ENCODE measurements at regions not wholly inside any gene's neighbourhood (a gene's known extent, or its start where the extent isn't known, plus 50 kb on each side); places are given as distances from the start of the nearest gene placed in this dataset.
A peak's percentile ranks its signal among the peaks of the same experiment; 100 is the strongest.

DNA sequence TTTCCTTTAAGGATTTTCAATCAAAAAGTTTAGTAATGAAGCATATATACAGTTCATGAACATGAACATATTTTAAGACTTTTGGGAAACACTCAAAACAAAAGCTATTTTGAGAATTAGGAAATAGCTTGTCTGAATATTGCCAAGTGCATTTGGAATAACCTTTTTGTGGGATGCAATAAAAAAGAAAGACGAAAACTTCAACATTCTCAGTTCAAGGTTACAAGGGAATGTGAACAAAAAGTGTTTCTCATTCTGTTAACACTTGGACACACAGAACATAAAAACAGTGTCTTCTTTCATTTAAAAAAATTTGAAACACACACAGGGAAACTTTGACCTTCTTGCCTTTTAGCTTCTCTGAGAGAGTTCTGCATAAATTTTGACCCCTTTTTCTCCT is 72.7 kb upstream of the TCF21 start:
- Histone ChIP-seq H2AFZ (ENCODE audit: low read length) (no peak overlapping the region), H3K36me3 (ENCODE audit: control insufficient read depth, insufficient read depth, low read length) (no peaks in the 10 kb centered on the region), H3K79me2 (ENCODE audit: control insufficient read depth, insufficient read depth, low read length) (no peaks in the 10 kb centered on the region), H3K4me2 (ENCODE audit: extremely low read depth, insufficient read depth, low read length) (no peak overlapping the region), H3K4me1 (ENCODE audit: control insufficient read depth, extremely low read depth, insufficient read depth, low read length) (no peaks in the 10 kb centered on the region), H3K27me3 (ENCODE audit: control insufficient read depth, insufficient read depth, low read length) (no peaks in the 10 kb centered on the region), H3K9me3 (ENCODE audit: control insufficient read depth, insufficient read depth, low read depth, low read length) (no peaks in the 10 kb centered on the region), H3K27ac (ENCODE audit: insufficient read depth, low read length) (no peak overlapping the region), H3K4me3 (replicated peaks in 1 of 4; ENCODE audit: control extremely low read depth in 1 of 4, insufficient read depth in 1 of 4, low read depth in 3 of 4, low read length in 4 of 4) (no peak overlapping the region), H3K9ac (ENCODE audit: insufficient read depth, low read length) (no peak overlapping the region), H4K20me1 (ENCODE audit: control insufficient read depth, extremely low read depth, insufficient read depth, low read length) (no peaks in the 10 kb centered on the region)
- DNase-seq (ENCODE audit: low read depth in 2 of 2): no peak
- no peak for TF ChIP-seq EZH2 (IDR thresholded peaks at IDR 0.05; ENCODE audit: low read length, missing control alignments)
- TF ChIP-seq, protein P1, sequence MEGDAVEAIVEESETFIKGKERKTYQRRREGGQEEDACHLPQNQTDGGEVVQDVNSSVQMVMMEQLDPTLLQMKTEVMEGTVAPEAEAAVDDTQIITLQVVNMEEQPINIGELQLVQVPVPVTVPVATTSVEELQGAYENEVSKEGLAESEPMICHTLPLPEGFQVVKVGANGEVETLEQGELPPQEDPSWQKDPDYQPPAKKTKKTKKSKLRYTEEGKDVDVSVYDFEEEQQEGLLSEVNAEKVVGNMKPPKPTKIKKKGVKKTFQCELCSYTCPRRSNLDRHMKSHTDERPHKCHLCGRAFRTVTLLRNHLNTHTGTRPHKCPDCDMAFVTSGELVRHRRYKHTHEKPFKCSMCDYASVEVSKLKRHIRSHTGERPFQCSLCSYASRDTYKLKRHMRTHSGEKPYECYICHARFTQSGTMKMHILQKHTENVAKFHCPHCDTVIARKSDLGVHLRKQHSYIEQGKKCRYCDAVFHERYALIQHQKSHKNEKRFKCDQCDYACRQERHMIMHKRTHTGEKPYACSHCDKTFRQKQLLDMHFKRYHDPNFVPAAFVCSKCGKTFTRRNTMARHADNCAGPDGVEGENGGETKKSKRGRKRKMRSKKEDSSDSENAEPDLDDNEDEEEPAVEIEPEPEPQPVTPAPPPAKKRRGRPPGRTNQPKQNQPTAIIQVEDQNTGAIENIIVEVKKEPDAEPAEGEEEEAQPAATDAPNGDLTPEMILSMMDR (conservative IDR thresholded peaks at IDR 0.05 in 1 of 2, IDR thresholded peaks at IDR 0.05 in 1 of 2; ENCODE audit: low read depth in 1 of 2, low read length in 2 of 2): no peak

- no peak overlapping the region for H3K4me2 ChIP-seq (ENCODE audit: extremely low read depth, insufficient read depth, low read length)
- no peaks in the 10 kb centered on the region for H3K79me2 ChIP-seq (ENCODE audit: control insufficient read depth, insufficient read depth, low read length)
- no peak for DNase-seq (ENCODE audit: low read depth in 2 of 2)
- no peak overlapping the region for H3K9ac ChIP-seq (ENCODE audit: insufficient read depth, low read length)
- no peak for TF ChIP-seq EZH2 (IDR thresholded peaks at IDR 0.05; ENCODE audit: low read length, missing control alignments)
- TF ChIP-seq, protein P1 (conservative IDR thresholded peaks at IDR 0.05 in 1 of 2, IDR thresholded peaks at IDR 0.05 in 1 of 2; ENCODE audit: low read depth in 1 of 2, low read length in 2 of 2): peak; percentile 45 to 52
- no peaks in the 10 kb centered on the region for H3K4me1 ChIP-seq (ENCODE audit: control insufficient read depth, extremely low read depth, insufficient read depth, low read length)
- H2AFZ ChIP-seq (ENCODE audit: low read length): no peak overlapping the region
- H3K4me3 ChIP-seq (replicated peaks in 1 of 4; ENCODE audit: control extremely low read depth in 1 of 4, insufficient read depth in 1 of 4, low read depth in 3 of 4, low read length in 4 of 4): no peak overlapping the region
- H3K27me3 ChIP-seq (ENCODE audit: control insufficient read depth, insufficient read depth, low read length): no peaks in the 10 kb centered on the region
- no peaks in the 10 kb centered on the region for H3K36me3 ChIP-seq (ENCODE audit: control insufficient read depth, insufficient read depth, low read length)
- H3K9me3 ChIP-seq (ENCODE audit: control insufficient read depth, insufficient read depth, low read depth, low read length): no peaks in the 10 kb centered on the region
- H4K20me1 ChIP-seq (ENCODE audit: control insufficient read depth, extremely low read depth, insufficient read depth, low read length): no peaks in the 10 kb centered on the region
- no peak overlapping the region for H3K27ac ChIP-seq (ENCODE audit: insufficient read depth, low read length)
These were observed 71.4 kb upstream of the TCF21 start for GRCh38 chr6:133817460-133818047.

GRCh38 chr6:133818320-133818719 is 70.6 kb upstream of the TCF21 start:
- Histone ChIP-seq H3K36me3 (ENCODE audit: control insufficient read depth, insufficient read depth, low read length) (no peaks in the 10 kb centered on the region), H3K4me3 (replicated peaks in 1 of 4; ENCODE audit: control extremely low read depth in 1 of 4, insufficient read depth in 1 of 4, low read depth in 3 of 4, low read length in 4 of 4) (no peak overlapping the region), H3K79me2 (ENCODE audit: control insufficient read depth, insufficient read depth, low read length) (no peaks in the 10 kb centered on the region), H3K9me3 (ENCODE audit: control insufficient read depth, insufficient read depth, low read depth, low read length) (no peaks in the 10 kb centered on the region), H3K4me2 (ENCODE audit: extremely low read depth, insufficient read depth, low read length) (no peak overlapping the region), H2AFZ (ENCODE audit: low read length) (no peak overlapping the region), H3K4me1 (ENCODE audit: control insufficient read depth, extremely low read depth, insufficient read depth, low read length) (no peaks in the 10 kb centered on the region), H3K9ac (ENCODE audit: insufficient read depth, low read length) (no peak overlapping the region), H3K27ac (ENCODE audit: insufficient read depth, low read length) (no peak overlapping the region), H3K27me3 (ENCODE audit: control insufficient read depth, insufficient read depth, low read length) (no peaks in the 10 kb centered on the region), H4K20me1 (ENCODE audit: control insufficient read depth, extremely low read depth, insufficient read depth, low read length) (no peaks in the 10 kb centered on the region)
- no peak for DNase-seq (ENCODE audit: low read depth in 2 of 2)
- TF ChIP-seq EZH2 (IDR thresholded peaks at IDR 0.05; ENCODE audit: low read length, missing control alignments): no peak
- TF ChIP-seq, protein P1 (conservative IDR thresholded peaks at IDR 0.05 in 1 of 2, IDR thresholded peaks at IDR 0.05 in 1 of 2; ENCODE audit: low read depth in 1 of 2, low read length in 2 of 2): no peak

All from fibroblast of lung (primary cell).